OCI-LY1 (cell line): ENCODE measurements at regions not wholly inside any gene's neighbourhood (a gene's known extent, or its start where the extent isn't known, plus 50 kb on each side); places are given as distances from the start of the nearest gene placed in this dataset.

Experiments used
- CTCF ChIP-seq: fragments of 200-600 bp; sonication (generic), shearing (Covaris generic); IDR thresholded peaks from 2 replicates; pipeline ENCODE4 v1.5.1; 2017; ENCODE audit warnings: mild to moderate bottlenecking, antibody characterized with exemption, low read length, moderate library complexity, mixed read lengths
- EZH2 ChIP-seq: fragments of 200-600 bp; sonication (generic), shearing (Covaris generic); IDR thresholded peaks from 2 replicates; pipeline ENCODE4 v1.8.0; 2017; ENCODE audit warnings: borderline replicate concordance, mixed run types, mild to moderate bottlenecking, antibody characterized with exemption, low read length, moderate library complexity, mixed read lengths

GRCh38 chr15:79193103-79193502, 89.4 kb upstream of the ANKRD34C start:
- TF ChIP-seq EZH2 (no peak), CTCF (no peak)
